KMS-11 (cell line): ENCODE measurements at regions not wholly inside any gene's neighbourhood (a gene's known extent, or its start where the extent isn't known, plus 50 kb on each side); places are given as distances from the start of the nearest gene placed in this dataset.

Source experiments
- H2AFZ ChIP-seq: fragments of 200-600 bp; sonication (generic); 2 replicates; pipeline ENCODE4 v1.6.1; 2016; ENCODE audit warnings: antibody characterized with exemption, mixed run types, low read depth
- H3K27ac ChIP-seq: fragments of 200-600 bp; sonication (generic); 2 replicates; pipeline ENCODE4 v1.6.1; 2016; ENCODE audit warnings: mild to moderate bottlenecking, mixed run types
- H3K27me3 ChIP-seq: fragments of 200-600 bp; sonication (generic); 2 replicates; pipeline ENCODE4 v1.6.1; 2017; ENCODE audit warnings: mild to moderate bottlenecking, low read depth, mixed run types, moderate library complexity; ENCODE audit not compliant: insufficient read depth
- H3K36me3 ChIP-seq: fragments of 200-600 bp; sonication (generic); 2 replicates; pipeline ENCODE4 v1.6.1; 2017; ENCODE audit warnings: mild to moderate bottlenecking, mixed run types; ENCODE audit not compliant: insufficient read depth
- H3K4me1 ChIP-seq: fragments of 200-600 bp; sonication (generic); 2 replicates; pipeline ENCODE4 v1.6.1; 2016; ENCODE audit warnings: mild to moderate bottlenecking, low read depth, mixed run types; ENCODE audit not compliant: poor library complexity, severe bottlenecking
- H3K4me2 ChIP-seq: fragments of 200-600 bp; sonication (generic); 2 replicates; pipeline ENCODE4 v1.7.0; 2016; ENCODE audit warnings: mild to moderate bottlenecking, mixed run types
- H3K4me3 ChIP-seq: fragments of 200-600 bp; sonication (generic); IDR thresholded peaks from 2 replicates; pipeline ENCODE4 v1.6.1; 2017; ENCODE audit warnings: low read depth, low read length, mixed read lengths; ENCODE audit not compliant: insufficient read depth
- H3K79me2 ChIP-seq: fragments of 200-600 bp; sonication (generic); 2 replicates; pipeline ENCODE4 v1.6.1; 2016; ENCODE audit warnings: low read depth, mixed run types; ENCODE audit not compliant: insufficient read depth
- H3K9ac ChIP-seq: fragments of 200-600 bp; sonication (generic); 2 replicates; pipeline ENCODE4 v1.6.1; 2016; ENCODE audit warnings: mild to moderate bottlenecking, mixed run types
- H4K20me1 ChIP-seq: fragments of 200-600 bp; sonication (generic); 2 replicates; pipeline ENCODE4 v1.6.1; 2016; ENCODE audit warnings: mild to moderate bottlenecking, mixed run types; ENCODE audit not compliant: insufficient read depth
- CTCF ChIP-seq: fragments of 200-600 bp; sonication (generic); conservative IDR thresholded peaks from 2 replicates; pipeline ENCODE4 v1.6.1; 2017; ENCODE audit warnings: low read depth, mild to moderate bottlenecking, antibody characterized with exemption, low read length, moderate library complexity, mixed read lengths

- no peak overlapping the region for H3K27ac ChIP-seq
- no peak for TF ChIP-seq CTCF
These were observed 579.1 kb downstream of the SPOCK3 start for GRCh38 chr4:166655231-166655630.

GRCh38 chr4:166655705-166656104, 578.6 kb downstream of the SPOCK3 start:
- Histone ChIP-seq H3K27ac (no peak overlapping the region), H4K20me1 (no peaks in the 10 kb centered on the region), H3K27me3 (no peaks in the 10 kb centered on the region), H3K36me3 (no peaks in the 10 kb centered on the region), H3K4me3 (no peak overlapping the region), H3K4me2 (no peak overlapping the region), H3K79me2 (no peaks in the 10 kb centered on the region), H3K4me1 (no peaks in the 10 kb centered on the region), H3K9ac (no peak overlapping the region), H2AFZ (no peak overlapping the region)
- no peak for TF ChIP-seq CTCF

More at GRCh38 chr4:166655231-166655630, 579.1 kb downstream of the SPOCK3 start:
- Histone ChIP-seq H3K9ac (no peak overlapping the region), H2AFZ (no peak overlapping the region), H3K36me3 (no peaks in the 10 kb centered on the region), H3K4me1 (no peaks in the 10 kb centered on the region), H3K79me2 (no peaks in the 10 kb centered on the region), H3K4me2 (no peak overlapping the region), H4K20me1 (no peaks in the 10 kb centered on the region), H3K4me3 (no peak overlapping the region), H3K27me3 (no peaks in the 10 kb centered on the region)

- Histone ChIP-seq H3K4me2 (no peak overlapping the region), H2AFZ (no peak overlapping the region)
- TF ChIP-seq CTCF: no peak
These were observed 577.0 kb downstream of the SPOCK3 start for GRCh38 chr4:166657261-166657660.

GRCh38 chr4:166658585-166658984, 575.7 kb downstream of the SPOCK3 start:
- H3K27ac ChIP-seq: no peak overlapping the region
- no peak overlapping the region for H3K4me3 ChIP-seq
- H3K27me3 ChIP-seq: no peaks in the 10 kb centered on the region
- H3K79me2 ChIP-seq: no peaks in the 10 kb centered on the region
- no peak overlapping the region for H3K9ac ChIP-seq
- H3K4me1 ChIP-seq: peaks cover 22% of the 10 kb centered on the region
- H3K36me3 ChIP-seq: no peaks in the 10 kb centered on the region
- H4K20me1 ChIP-seq: no peaks in the 10 kb centered on the region
- no peak overlapping the region for H2AFZ ChIP-seq
- no peak overlapping the region for H3K4me2 ChIP-seq
- no peak for TF ChIP-seq CTCF

More at GRCh38 chr4:166657261-166657660, 577.0 kb downstream of the SPOCK3 start:
- H3K27ac ChIP-seq: no peak overlapping the region
- no peaks in the 10 kb centered on the region for H3K36me3 ChIP-seq
- no peak overlapping the region for H3K4me3 ChIP-seq
- no peak overlapping the region for H3K9ac ChIP-seq
- no peaks in the 10 kb centered on the region for H4K20me1 ChIP-seq
- no peaks in the 10 kb centered on the region for H3K79me2 ChIP-seq
- no peaks in the 10 kb centered on the region for H3K27me3 ChIP-seq
- peaks cover 14% of the 10 kb centered on the region for H3K4me1 ChIP-seq
